SU-DHL-6 (cell line): ENCODE measurements at regions not wholly inside any gene's neighbourhood (a gene's known extent, or its start where the extent isn't known, plus 50 kb on each side); places are given as distances from the start of the nearest gene placed in this dataset.

ENCODE experiments used
- H2AFZ ChIP-seq: fragments of 200-600 bp; sonication (generic); 2 replicates; pipeline ENCODE4 v1.6.1; 2014; ENCODE audit warnings: low read depth, mild to moderate bottlenecking, moderate library complexity, mixed read lengths, antibody characterized with exemption, low read length; ENCODE audit not compliant: severe bottlenecking
- H3F3A ChIP-seq: fragments of 200-600 bp; shearing (Covaris generic); 2 replicates; pipeline ENCODE4 v1.6.0; 2016; ENCODE audit warnings: antibody characterized with exemption, mild to moderate bottlenecking; ENCODE audit not compliant: insufficient read depth
- H3K27ac ChIP-seq: fragments of 200-600 bp; sonication (generic); 2 replicates; pipeline ENCODE4 v1.5.1; 2016; ENCODE audit warnings: low read depth, mild to moderate bottlenecking, low read length, moderate library complexity, mixed read lengths
- H3K27me3 ChIP-seq: fragments of 200-600 bp; sonication (generic), shearing (Covaris generic); 2 replicates; pipeline ENCODE4 v1.6.0; 2014; ENCODE audit warnings: mild to moderate bottlenecking, low read length
- H3K36me3 ChIP-seq: fragments of 200-600 bp; sonication (generic); 2 replicates; pipeline ENCODE4 v1.6.1; 2014; ENCODE audit warnings: mild to moderate bottlenecking, low read length, mixed read lengths
- H3K4me2 ChIP-seq: fragments of 300-600, 200-600 bp; shearing (Covaris generic), sonication (generic); 2 replicates; pipeline ENCODE4 v1.6.0; 2014; ENCODE audit warnings: low read length, low read depth, mild to moderate bottlenecking; ENCODE audit not compliant: poor library complexity, severe bottlenecking
- H3K4me3 ChIP-seq: fragments of 200-600 bp; sonication (generic); 2 replicates; pipeline ENCODE4 v1.5.1; 2014; ENCODE audit warnings: antibody characterized with exemption, low read length, mild to moderate bottlenecking, mixed read lengths; ENCODE audit not compliant: insufficient read depth, poor library complexity, severe bottlenecking
- H3K79me2 ChIP-seq: fragments of 200-600 bp; sonication (generic); 2 replicates; pipeline ENCODE4 v1.6.1; 2014; ENCODE audit warnings: mild to moderate bottlenecking, low read length, moderate library complexity; ENCODE audit not compliant: insufficient read depth
- H3K9ac ChIP-seq: fragments of 200-600 bp; sonication (generic); 2 replicates; pipeline ENCODE4 v1.7.0; 2014; ENCODE audit warnings: mild to moderate bottlenecking, low read length
- H3K9me2 ChIP-seq: fragments of 200-600 bp; sonication (generic); replicated peaks from 2 replicates; pipeline ENCODE4 v1.6.1; 2014; ENCODE audit warnings: low read length; ENCODE audit not compliant: insufficient read depth
- H3K9me3 ChIP-seq: fragments of 200-600 bp; sonication (generic); 2 replicates; pipeline ENCODE4 v1.6.1; 2014; ENCODE audit warnings: low read length, mixed read lengths; ENCODE audit not compliant: insufficient read depth
- H4K20me1 ChIP-seq: fragments of 200-600 bp; sonication (generic); 2 replicates; pipeline ENCODE4 v1.6.1; 2014; ENCODE audit warnings: low read depth, mild to moderate bottlenecking, antibody characterized with exemption, low read length, moderate library complexity, mixed read lengths
- CTCF ChIP-seq: fragments of 200-600 bp; sonication (generic); IDR thresholded peaks from one replicate; pipeline ENCODE4 v1.5.1; 2017; ENCODE audit warnings: antibody characterized with exemption, mild to moderate bottlenecking, low read length, moderate library complexity; ENCODE audit not compliant: insufficient read depth, poor library complexity, severe bottlenecking
- EZH2phosphoT487 ChIP-seq: fragments of 200-600 bp; sonication (generic), shearing (Covaris generic); conservative IDR thresholded peaks from 2 replicates; pipeline ENCODE4 v1.6.1; 2018; ENCODE audit warnings: mild to moderate bottlenecking, antibody characterized with exemption, low read length, moderate library complexity, mixed read lengths

DNA sequence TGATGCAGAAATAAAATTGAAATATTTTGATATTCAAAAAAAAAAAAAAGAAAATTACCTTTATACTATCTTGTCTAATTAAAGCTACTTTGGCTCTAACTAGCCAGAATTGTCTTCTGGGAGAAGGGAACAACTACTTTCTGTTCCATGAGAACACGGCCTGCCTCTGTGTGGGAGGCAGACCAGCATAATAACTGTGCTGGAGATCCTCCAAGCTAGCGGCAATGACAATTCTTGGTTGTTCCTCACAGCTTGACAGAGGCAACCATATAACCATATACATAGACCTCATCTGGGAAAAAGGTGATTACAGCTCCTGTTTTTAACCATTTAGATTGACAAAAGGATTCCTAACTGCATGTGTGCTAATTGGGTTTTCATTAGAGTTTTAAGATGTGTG, 95.7 kb downstream of the RBMX2 start:
- Histone ChIP-seq H3K9me2 (no peaks in the 10 kb centered on the region), H2AFZ (no peak overlapping the region), H3F3A (no peaks in the 10 kb centered on the region), H3K4me2 (no peak overlapping the region), H3K4me3 (no peak overlapping the region), H3K27me3 (no peaks in the 10 kb centered on the region), H4K20me1 (no peaks in the 10 kb centered on the region), H3K9me3 (no peaks in the 10 kb centered on the region), H3K9ac (no peak overlapping the region), H3K79me2 (no peaks in the 10 kb centered on the region), H3K27ac (no peak overlapping the region), H3K36me3 (no peaks in the 10 kb centered on the region)
- TF ChIP-seq CTCF (no peak), EZH2phosphoT487 (no peak)

DNA sequence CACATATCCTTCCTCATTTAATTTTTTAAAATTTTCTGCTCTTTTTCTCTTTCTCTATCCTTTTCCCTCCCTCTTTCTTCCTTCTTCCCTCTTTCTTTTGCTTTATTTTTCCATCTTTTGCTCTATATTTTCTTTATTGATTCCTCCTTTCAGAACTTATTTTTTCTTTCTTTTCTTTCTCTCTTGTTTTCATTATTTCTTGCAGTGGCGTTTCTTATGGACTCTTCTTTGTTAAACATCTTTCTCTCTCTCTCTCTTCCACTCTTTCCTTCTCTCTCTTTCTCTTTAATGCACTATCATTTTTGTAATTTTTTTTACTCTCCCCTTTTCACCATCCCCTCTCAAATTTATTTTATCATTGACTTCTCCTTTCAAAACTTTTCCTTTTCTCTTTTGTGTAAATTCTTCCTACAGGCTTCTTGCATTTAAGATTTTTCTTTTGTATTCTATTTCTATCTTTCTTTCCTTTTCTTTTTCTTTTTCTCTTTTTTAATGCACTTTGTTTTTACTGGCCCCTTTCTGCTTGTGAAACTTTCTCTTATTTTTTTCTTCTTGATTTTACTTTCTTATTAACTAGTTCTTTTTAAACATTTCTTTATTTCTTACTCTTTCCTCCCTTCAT, 97.0 kb downstream of the RBMX2 start:
- Histone ChIP-seq H3K36me3 (no peaks in the 10 kb centered on the region), H3K4me2 (no peak overlapping the region), H3K9me2 (no peaks in the 10 kb centered on the region), H2AFZ (no peak overlapping the region), H4K20me1 (no peaks in the 10 kb centered on the region), H3K4me3 (no peak overlapping the region), H3K79me2 (no peaks in the 10 kb centered on the region), H3K27ac (no peak overlapping the region), H3K9ac (no peak overlapping the region), H3K27me3 (no peaks in the 10 kb centered on the region), H3K9me3 (no peaks in the 10 kb centered on the region), H3F3A (no peaks in the 10 kb centered on the region)
- TF ChIP-seq CTCF: no peak
- TF ChIP-seq EZH2phosphoT487: no peak

- Histone ChIP-seq H3K9me3 (no peaks in the 10 kb centered on the region), H3K27me3 (no peaks in the 10 kb centered on the region), H3K27ac (no peak overlapping the region), H3K9ac (no peak overlapping the region), H3K4me3 (no peak overlapping the region), H3K36me3 (no peaks in the 10 kb centered on the region), H3K4me2 (no peak overlapping the region), H3K9me2 (no peaks in the 10 kb centered on the region), H4K20me1 (no peaks in the 10 kb centered on the region), H2AFZ (no peak overlapping the region), H3F3A (no peaks in the 10 kb centered on the region), H3K79me2 (no peaks in the 10 kb centered on the region)
- TF ChIP-seq EZH2phosphoT487 (no peak), CTCF (no peak)
These were observed 100.3 kb downstream of the RBMX2 start for GRCh38 chrX:130502016-130502570.
